ENCODE measurements at regions not wholly inside any gene's neighbourhood (a gene's known extent, or its start where the extent isn't known, plus 50 kb on each side); places are given as distances from the start of the nearest gene placed in this dataset.
"Not testable (repeated sequence)": the region's sequence is repeated elsewhere in the genome, so short reads cannot be mapped to it uniquely, and the experiment has no call there.

DNA sequence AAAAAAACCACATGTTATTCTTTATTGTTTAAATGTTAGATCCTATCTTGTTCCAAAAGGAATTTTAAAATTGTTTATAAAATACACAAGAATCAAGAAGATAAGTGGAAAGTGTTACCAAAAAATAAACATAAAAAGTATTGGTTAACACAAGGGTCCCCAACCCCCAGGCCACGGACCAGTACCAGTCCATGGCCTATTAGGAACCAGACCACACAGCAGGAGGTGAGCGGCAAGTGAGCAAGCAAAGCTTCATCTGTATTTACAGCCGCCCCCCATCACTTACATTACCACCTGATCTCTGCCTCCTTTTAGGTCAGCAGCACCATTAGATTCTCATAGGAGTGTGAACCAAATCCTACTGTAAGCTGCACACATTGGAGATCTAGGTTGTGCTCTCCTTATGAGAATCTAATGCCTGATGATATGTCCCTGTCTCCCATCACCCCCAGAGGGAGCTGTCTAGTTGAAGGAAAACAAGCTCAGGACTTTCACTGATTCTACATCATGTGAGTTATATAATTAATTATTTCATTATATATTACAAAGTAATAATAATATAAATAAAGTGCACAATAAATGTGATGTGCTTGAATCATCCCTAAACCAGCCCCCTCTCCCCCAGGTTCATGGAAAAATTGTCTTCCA, 86.3 kb upstream of the CDK13 start:
- not testable (repeated sequence) for H3K4me1 ChIP-seq (ENCODE audit: insufficient read depth, low read length); H3K27ac ChIP-seq (ENCODE audit: low read length); H3K36me3 ChIP-seq (ENCODE audit: insufficient read depth, low read depth, low read length); H3K9ac ChIP-seq (ENCODE audit: low read depth, low read length); H3K9me3 ChIP-seq (ENCODE audit: insufficient read depth, low read depth, low read length); H3K4me3 ChIP-seq (ENCODE audit: low read length); H3K27me3 ChIP-seq (ENCODE audit: insufficient read depth, low read length)

DNA sequence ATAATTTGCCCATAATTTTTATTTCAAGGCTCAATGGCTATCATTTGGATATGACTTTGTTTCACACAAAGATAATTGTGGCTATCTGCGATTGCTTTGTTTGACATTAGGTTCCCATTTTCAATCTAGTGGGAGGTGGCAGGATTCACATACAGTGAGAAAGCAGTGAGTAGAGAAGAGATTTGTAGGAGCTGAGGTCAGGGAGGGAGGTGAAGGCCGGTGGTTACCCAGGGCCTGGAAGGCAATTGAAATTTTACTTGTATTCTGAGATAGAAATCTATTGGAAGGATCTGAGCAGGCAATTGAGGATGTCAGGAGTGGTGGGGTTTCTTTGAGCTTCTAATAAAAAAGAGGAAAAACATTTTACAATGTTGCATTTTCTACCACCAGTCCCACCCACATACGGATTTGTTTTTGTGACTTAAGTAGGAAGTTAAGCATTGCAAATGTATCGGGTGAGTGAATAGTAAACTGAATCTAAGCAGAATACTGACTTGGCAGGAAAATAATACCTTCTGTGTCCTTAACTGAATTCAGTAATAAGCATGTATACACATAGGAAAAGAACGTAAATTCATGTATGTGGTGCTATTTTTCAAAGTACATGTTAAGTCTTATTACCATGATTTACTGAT, 80.1 kb upstream of the CDK13 start:
- H3K27me3 ChIP-seq (ENCODE audit: insufficient read depth, low read length); H3K9me3 ChIP-seq (ENCODE audit: insufficient read depth, low read depth, low read length); H3K36me3 ChIP-seq (ENCODE audit: insufficient read depth, low read depth, low read length); H3K27ac ChIP-seq (ENCODE audit: low read length); H3K4me3 ChIP-seq (ENCODE audit: low read length); H3K4me1 ChIP-seq (ENCODE audit: insufficient read depth, low read length); H3K9ac ChIP-seq (ENCODE audit: low read depth, low read length): not testable (repeated sequence)

DNA sequence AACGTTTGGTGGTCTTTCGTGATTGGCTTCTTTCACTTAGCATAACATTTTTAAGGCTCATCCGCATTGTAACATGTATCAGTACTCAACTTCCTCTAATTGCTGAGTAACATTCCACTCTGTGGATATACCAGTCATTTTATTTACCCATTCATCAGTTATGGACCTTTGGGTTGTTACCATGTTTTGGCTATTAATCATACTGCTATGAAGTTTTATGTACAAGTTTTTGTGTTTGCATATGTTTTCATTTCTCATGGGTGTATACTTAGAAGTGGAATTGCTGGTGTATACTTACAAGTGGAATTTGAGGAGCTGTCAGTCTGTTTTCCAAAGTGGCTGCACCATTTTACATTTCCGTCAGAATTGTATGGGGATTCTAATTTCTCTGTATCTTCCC, 78.4 kb upstream of the CDK13 start:
- not testable (repeated sequence) for H3K9ac ChIP-seq (ENCODE audit: low read depth, low read length); H3K27me3 ChIP-seq (ENCODE audit: insufficient read depth, low read length); H3K9me3 ChIP-seq (ENCODE audit: insufficient read depth, low read depth, low read length); H3K36me3 ChIP-seq (ENCODE audit: insufficient read depth, low read depth, low read length); H3K4me3 ChIP-seq (ENCODE audit: low read length); H3K4me1 ChIP-seq (ENCODE audit: insufficient read depth, low read length); H3K27ac ChIP-seq (ENCODE audit: low read length)

DNA sequence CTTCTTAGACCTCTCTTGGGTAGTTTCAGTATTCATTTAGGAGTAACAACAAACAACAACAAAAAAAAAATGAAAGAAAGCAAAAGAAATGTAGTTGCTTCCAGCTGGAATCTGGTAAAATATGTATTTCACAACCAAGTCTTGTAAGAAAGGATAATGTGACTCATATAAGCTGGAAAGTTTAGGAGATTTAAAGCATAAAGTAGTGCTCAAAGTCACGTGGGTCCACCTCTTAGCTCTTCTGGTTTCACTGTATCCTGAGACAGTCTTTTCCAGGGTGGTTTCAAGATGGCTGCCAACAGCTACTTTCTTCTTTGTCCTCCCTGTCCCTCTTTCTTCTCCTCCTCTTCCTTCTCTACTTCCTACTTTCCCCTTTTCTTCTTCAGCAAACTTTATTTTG, 69.5 kb upstream of the CDK13 start:
- H3K27me3 ChIP-seq (ENCODE audit: insufficient read depth, low read length) = no peaks in the 10 kb centered on the region
- H3K4me1 ChIP-seq (ENCODE audit: insufficient read depth, low read length) = no peaks in the 10 kb centered on the region
- no peak overlapping the region for H3K9ac ChIP-seq (ENCODE audit: low read depth, low read length)
- no peak overlapping the region for H3K27ac ChIP-seq (ENCODE audit: low read length)
- peaks cover 23% of the 10 kb centered on the region for H3K9me3 ChIP-seq (ENCODE audit: insufficient read depth, low read depth, low read length)
- no peaks in the 10 kb centered on the region for H3K36me3 ChIP-seq (ENCODE audit: insufficient read depth, low read depth, low read length)
- H3K4me3 ChIP-seq (ENCODE audit: low read length) = no peak overlapping the region

DNA sequence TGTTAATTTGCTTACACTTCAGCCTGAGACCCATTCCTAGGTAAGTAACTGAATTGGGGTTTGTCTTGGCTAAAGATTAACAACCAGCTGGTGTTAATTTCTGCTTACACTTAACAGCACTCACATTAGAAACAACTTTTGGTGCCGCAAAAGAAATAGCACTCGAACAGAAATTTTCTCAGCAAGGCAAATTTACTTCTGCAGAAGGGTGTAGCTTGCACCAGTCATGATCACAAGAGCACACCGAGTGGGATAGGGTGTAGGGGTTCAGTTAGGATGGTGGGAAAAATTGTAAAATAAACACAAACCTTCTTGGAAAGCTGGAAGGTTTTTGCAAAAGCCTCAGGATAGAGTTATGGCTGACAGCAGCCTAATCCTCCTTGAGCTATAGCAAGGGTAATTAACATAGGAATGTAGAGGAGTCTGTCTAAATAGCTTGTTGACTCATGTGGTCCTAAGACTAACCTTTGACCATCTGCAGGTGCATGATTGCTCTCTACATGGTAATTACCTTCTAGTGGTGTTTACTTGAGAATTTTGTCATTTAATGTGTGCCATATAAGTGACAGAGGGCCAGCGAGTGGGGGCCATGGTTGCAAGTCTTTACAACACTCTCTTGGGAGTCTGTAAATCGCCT, 67.8 kb upstream of the CDK13 start:
- Histone ChIP-seq H3K36me3 (ENCODE audit: insufficient read depth, low read depth, low read length) (no peaks in the 10 kb centered on the region), H3K9me3 (ENCODE audit: insufficient read depth, low read depth, low read length) (peaks cover 23% of the 10 kb centered on the region), H3K4me3 (ENCODE audit: low read length) (no peak overlapping the region), H3K4me1 (ENCODE audit: insufficient read depth, low read length) (no peaks in the 10 kb centered on the region), H3K27ac (ENCODE audit: low read length) (no peak overlapping the region), H3K27me3 (ENCODE audit: insufficient read depth, low read length) (no peaks in the 10 kb centered on the region), H3K9ac (ENCODE audit: low read depth, low read length) (no peak overlapping the region)

DNA sequence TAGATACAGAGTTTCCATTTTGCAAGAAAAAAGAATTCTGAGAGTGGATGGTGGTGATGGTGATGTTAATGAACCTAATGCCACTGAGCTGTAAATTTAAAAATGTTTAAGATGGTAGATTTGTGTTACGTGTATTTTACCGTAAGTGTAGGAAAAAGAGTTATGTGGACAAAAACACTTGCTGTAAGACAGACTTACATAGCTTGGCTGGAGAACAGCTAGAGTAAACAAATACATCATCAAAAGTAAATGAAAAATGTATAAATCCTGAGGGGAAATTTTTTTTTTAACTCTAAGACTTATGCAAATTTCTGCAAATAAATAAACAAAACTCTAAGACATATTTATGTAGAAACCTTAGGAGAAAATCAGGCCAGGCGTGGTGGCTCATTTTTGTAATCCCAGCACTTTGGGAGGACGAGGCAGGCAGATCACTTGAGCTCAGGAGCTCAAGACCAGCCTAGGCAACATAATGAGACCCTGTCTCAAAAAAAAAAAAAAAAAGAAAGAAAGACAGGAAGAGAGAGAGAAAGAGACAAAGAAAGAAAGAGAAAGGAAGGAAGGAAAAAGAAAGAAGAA, 66.2 kb upstream of the CDK13 start:
- H3K9ac ChIP-seq (ENCODE audit: low read depth, low read length) = no peak overlapping the region
- H3K36me3 ChIP-seq (ENCODE audit: insufficient read depth, low read depth, low read length) = no peaks in the 10 kb centered on the region
- H3K27ac ChIP-seq (ENCODE audit: low read length) = no peak overlapping the region
- H3K4me3 ChIP-seq (ENCODE audit: low read length) = no peak overlapping the region
- H3K9me3 ChIP-seq (ENCODE audit: insufficient read depth, low read depth, low read length) = peaks cover 23% of the 10 kb centered on the region
- no peaks in the 10 kb centered on the region for H3K27me3 ChIP-seq (ENCODE audit: insufficient read depth, low read length)
- H3K4me1 ChIP-seq (ENCODE audit: insufficient read depth, low read length) = no peaks in the 10 kb centered on the region

DNA sequence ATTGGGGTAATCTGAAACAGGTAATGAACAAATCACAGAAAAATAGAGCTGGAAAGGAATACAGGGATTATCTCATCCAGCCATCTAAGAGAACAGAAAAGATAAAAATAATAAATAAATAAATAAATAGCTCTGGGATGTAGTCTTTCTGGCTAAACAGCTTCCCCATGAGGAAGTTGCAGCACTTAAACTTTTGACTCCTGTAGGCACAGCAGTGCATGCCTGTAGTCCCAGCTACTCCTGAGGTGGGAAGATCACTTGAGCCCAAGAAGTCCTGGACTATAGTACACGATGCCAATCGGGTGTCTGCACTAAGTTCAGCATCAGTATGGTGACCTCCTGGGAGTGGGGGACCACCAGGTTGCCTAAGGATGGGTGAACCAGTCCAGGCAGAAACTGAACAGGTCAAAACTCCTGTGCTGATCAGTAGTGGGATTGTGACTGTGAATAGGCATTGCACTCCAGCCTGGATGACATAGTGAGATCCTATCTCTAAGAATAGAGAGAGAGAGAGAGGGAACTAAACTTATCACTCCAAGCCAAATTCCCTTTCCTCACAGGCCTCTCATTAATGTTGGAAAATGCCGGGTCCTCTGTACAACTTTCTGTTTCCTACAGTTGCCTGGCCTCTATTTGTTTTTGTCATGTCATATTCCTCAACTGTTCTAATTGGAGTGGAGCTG, 61.7 kb upstream of the CDK13 start:
- H3K27ac ChIP-seq (ENCODE audit: low read length) = no peak overlapping the region
- no peaks in the 10 kb centered on the region for H3K9me3 ChIP-seq (ENCODE audit: insufficient read depth, low read depth, low read length)
- H3K27me3 ChIP-seq (ENCODE audit: insufficient read depth, low read length) = no peaks in the 10 kb centered on the region
- no peaks in the 10 kb centered on the region for H3K36me3 ChIP-seq (ENCODE audit: insufficient read depth, low read depth, low read length)
- H3K4me3 ChIP-seq (ENCODE audit: low read length) = no peak overlapping the region
- H3K9ac ChIP-seq (ENCODE audit: low read depth, low read length) = no peak overlapping the region
- H3K4me1 ChIP-seq (ENCODE audit: insufficient read depth, low read length) = peaks cover 2% of the 10 kb centered on the region; the same call in 1 of the 2 replicates

DNA sequence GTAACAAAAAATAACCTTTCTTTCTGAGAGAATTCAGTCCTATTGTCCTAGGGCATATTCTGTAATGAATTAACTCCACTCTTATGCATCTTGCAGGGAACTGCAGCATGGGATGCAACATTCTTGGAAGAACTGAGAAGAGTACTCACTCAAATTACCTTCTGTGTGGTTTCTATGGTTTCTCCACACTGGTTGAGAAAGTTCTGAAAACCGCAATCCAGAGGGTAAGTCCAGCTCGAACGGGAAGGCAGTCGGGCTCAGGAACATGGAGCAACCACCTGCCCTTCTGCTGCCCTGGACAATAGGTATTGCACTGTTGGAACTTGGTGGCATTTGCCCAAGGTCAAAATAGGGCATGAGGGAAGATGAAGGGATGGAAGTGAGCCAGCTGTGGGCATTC, 59.6 kb upstream of the CDK13 start:
- no peaks in the 10 kb centered on the region for H3K9me3 ChIP-seq (ENCODE audit: insufficient read depth, low read depth, low read length)
- no peak overlapping the region for H3K27ac ChIP-seq (ENCODE audit: low read length)
- H3K4me3 ChIP-seq (ENCODE audit: low read length) = no peak overlapping the region
- H3K27me3 ChIP-seq (ENCODE audit: insufficient read depth, low read length) = no peaks in the 10 kb centered on the region
- H3K9ac ChIP-seq (ENCODE audit: low read depth, low read length) = no peak overlapping the region
- peaks cover 2% of the 10 kb centered on the region; the same call in 1 of the 2 replicates for H3K4me1 ChIP-seq (ENCODE audit: insufficient read depth, low read length)
- no peaks in the 10 kb centered on the region for H3K36me3 ChIP-seq (ENCODE audit: insufficient read depth, low read depth, low read length)

DNA sequence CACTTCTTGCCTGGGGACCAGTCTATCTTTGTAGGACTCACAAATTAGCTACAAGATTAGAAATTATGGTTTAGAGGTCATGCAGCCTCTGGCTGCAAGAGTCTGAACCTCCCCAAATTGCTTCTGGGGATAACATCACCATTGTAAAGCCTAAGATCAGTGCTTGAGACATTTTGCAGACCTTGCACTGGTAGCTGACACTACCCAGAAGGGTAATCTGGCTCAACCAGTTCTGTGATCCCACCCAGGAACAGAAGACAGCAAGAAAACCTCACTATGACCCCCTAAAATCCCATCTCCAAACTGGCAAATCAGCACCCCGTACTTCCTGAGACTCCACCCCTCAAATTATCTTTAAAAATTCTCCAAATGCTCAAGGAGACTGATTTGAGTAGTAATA, 58.2 kb upstream of the CDK13 start:
- no peak overlapping the region for H3K27ac ChIP-seq (ENCODE audit: low read length)
- no peak overlapping the region for H3K9ac ChIP-seq (ENCODE audit: low read depth, low read length)
- no peaks in the 10 kb centered on the region for H3K9me3 ChIP-seq (ENCODE audit: insufficient read depth, low read depth, low read length)
- H3K4me3 ChIP-seq (ENCODE audit: low read length) = no peak overlapping the region
- H3K36me3 ChIP-seq (ENCODE audit: insufficient read depth, low read depth, low read length) = no peaks in the 10 kb centered on the region
- H3K4me1 ChIP-seq (ENCODE audit: insufficient read depth, low read length) = peaks cover 2% of the 10 kb centered on the region; the same call in 1 of the 2 replicates
- H3K27me3 ChIP-seq (ENCODE audit: insufficient read depth, low read length) = no peaks in the 10 kb centered on the region

DNA sequence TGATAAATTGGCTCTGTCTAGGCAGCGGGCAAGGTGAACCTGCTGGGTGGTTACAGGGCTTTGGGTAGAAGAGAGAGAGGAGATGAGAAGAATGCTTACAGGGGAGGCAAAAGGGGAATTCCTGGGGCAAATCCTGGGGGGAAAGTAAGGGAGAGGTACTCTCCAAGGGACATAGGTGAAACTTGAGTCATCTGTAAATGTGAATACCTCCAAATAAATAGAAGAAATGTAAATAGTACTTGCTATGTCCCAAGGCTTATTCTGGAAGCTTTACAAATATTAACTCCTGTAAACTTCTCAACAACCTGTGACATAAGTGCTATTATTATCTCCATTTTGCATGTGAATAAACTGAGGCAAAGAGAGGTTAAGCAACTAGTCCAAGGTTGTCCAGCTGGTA, 57.7 kb upstream of the CDK13 start:
- peaks cover 2% of the 10 kb centered on the region; the same call in 1 of the 2 replicates for H3K4me1 ChIP-seq (ENCODE audit: insufficient read depth, low read length)
- H3K27me3 ChIP-seq (ENCODE audit: insufficient read depth, low read length) = no peaks in the 10 kb centered on the region
- no peak overlapping the region for H3K4me3 ChIP-seq (ENCODE audit: low read length)
- no peak overlapping the region for H3K9ac ChIP-seq (ENCODE audit: low read depth, low read length)
- no peaks in the 10 kb centered on the region for H3K9me3 ChIP-seq (ENCODE audit: insufficient read depth, low read depth, low read length)
- no peak overlapping the region for H3K27ac ChIP-seq (ENCODE audit: low read length)
- no peaks in the 10 kb centered on the region for H3K36me3 ChIP-seq (ENCODE audit: insufficient read depth, low read depth, low read length)

DNA sequence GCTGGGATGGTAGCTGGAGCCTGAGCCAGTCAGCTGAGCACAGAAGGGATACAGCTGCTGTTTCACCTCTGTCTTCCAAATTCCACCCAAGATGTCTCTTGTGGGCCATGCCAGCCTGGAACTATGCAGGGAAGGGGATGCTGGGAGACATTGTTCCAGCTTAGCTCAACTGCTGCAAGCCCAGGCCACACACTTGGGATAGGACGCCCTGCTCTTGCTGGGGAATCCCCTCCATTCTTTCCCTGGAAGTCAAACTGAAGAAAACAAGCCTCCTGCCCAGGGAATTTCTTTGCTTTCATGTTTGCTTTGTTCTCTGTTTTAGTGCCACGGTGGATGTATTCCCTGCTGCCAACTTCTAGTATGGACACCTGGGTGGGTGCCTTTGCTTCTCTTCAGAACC, 55.2 kb upstream of the CDK13 start:
- Histone ChIP-seq H3K4me1 (ENCODE audit: insufficient read depth, low read length) (peaks cover 2% of the 10 kb centered on the region; the same call in 1 of the 2 replicates), H3K27me3 (ENCODE audit: insufficient read depth, low read length) (no peaks in the 10 kb centered on the region), H3K36me3 (ENCODE audit: insufficient read depth, low read depth, low read length) (no peaks in the 10 kb centered on the region)

More for the DNA sequence above, 55.2 kb upstream of the CDK13 start:
- Histone ChIP-seq H3K9me3 (ENCODE audit: insufficient read depth, low read depth, low read length) (no peaks in the 10 kb centered on the region), H3K9ac (ENCODE audit: low read depth, low read length) (no peak overlapping the region), H3K27ac (ENCODE audit: low read length) (no peak overlapping the region), H3K4me3 (ENCODE audit: low read length) (no peak overlapping the region)
